GM19372 (cell line): ENCODE measurements at regions not wholly inside any gene's neighbourhood (a gene's known extent, or its start where the extent isn't known, plus 50 kb on each side); places are given as distances from the start of the nearest gene placed in this dataset.

Experiments
- ATAC-seq: cut with Tn5 transposase; IDR thresholded peaks from one replicate; pipeline ENCODE4 v1.9.1; 2021; ENCODE audit warnings: mild to moderate bottlenecking, low read depth, moderate library complexity; ENCODE audit not compliant: unreplicated experiment

DNA sequence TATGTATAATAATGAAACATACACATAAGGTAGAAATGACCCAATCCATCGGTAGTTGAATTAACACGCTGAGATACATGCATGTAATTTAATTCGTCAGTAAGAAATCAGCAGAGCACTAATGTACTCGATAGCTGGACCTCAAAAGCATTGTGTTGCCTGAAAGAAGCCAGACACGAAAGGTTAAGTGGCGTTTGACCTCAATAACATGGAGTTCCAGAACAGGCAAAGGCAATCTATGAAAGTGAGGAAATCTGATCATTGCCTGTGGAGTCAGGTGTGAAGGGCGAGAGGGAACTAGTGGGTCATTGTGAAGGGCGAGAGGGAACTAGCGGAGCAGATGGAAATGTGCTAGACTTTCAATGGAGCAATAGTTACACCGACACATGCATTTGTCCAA is 970.4 kb upstream of the TMEM132C start:
- no peak for ATAC-seq

DNA sequence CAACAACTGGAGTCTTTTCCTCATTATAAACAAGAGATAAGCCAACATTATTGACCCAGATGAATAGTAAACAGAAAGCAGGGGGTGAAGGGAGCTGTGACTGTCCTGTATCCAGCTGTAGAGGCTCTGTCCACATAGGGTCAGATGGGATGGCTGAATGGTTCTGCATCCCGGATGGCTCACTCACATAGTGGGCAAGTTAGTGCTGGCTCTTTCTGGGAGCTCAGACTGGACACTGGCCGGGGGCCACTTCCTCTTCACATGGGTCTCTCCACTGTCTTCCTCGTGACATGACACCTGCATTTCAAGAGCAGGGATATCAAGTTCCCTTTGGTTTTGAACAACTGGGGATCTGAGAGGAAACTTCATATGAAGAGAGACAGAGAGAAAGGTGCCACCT is 969.6 kb upstream of the TMEM132C start:
- ATAC-seq = no peak

- no peak for ATAC-seq
Observed at GRCh38 chr12:127300075-127300474, 966.9 kb upstream of the TMEM132C start.

- ATAC-seq = no peak
Observed at GRCh38 chr12:127300753-127301152, 966.2 kb upstream of the TMEM132C start.

GRCh38 chr12:127301876-127302275 is 965.1 kb upstream of the TMEM132C start:
- no peak for ATAC-seq

DNA sequence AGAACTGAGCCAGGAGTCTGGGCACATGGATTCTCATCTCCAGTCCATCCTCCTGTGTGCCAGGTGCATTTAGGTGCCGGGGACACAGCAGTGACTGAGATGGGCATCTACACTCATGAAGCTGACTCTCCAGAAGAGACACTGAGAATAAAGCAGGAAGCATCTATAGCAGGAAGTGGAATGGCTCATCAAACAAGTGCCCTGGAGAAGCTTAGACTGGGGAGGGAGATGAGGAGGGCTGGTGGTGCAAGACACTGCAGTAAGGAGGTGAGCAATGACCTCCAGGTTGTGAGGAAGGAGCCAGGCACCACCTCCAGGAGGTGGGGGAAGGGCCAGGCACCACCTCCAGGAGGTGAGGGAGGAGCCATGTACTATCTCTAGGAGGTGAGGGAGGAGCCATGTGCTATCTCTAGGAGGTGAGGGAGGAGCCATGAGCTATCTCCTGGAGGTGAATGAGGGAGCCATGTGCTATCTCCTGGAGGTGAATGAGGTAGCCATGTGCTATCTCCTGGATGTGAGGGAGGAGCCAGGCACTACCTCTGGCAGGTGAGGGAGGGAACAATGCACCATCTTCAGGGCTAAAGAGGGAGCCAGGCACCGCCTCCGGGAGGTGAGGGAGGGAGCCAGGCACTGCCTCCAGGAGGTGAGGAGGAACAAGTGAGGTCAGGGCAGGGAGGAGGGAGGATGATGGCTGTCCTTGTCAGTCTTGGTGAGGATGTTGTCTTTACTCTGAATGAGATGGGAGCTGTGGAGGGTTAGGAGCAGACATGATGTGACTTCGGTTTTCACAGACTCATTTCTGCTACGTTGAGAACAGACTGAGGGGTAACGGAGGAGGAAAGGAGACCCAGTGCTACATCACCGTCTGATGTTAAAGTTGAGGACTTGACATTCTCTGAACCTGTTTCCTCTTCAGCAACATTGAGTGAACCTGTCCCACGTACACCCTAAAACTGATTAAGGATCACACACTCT is 961.9 kb upstream of the TMEM132C start:
- no peak for ATAC-seq

- ATAC-seq = no peak
Observed at GRCh38 chr12:127306604-127307215, 960.3 kb upstream of the TMEM132C start.

DNA sequence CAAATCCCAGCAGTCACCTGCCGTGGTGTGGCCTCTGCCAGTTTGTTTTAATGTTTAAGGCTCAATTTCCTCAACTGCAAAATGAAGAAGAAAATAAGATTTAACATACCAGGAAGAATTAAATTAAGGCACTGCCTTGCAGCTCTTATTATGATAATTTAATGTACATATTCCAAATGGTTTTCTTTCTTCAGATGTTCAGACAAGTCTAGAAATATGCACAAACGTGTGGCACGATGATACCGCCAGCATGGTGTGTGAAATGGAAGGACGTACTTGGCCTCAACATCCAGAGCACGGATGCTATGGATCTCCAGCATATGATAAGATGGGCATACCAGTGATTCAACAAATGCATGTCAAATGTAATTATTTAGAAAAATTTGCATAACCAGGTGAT is 959.4 kb upstream of the TMEM132C start:
- ATAC-seq = no peak

DNA sequence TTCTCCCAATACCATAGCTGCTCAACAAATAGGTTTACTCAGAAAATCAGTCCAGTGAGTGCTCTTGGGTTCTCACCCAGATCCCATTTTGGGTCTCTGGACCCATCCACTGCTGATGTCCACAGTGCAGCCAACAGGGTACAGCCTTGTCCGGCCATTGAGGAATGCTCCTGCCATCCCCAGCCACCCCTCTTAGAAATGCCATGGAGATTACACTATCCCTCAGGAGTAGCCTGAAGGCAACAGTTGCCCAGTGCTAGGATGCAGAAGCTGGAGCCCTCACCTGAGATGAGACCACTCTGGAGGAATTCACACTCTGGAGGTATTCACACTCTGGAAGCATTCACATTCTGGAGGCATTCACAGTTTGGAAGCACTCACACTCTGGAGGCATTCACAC is 958.8 kb upstream of the TMEM132C start:
- ATAC-seq = no peak

DNA sequence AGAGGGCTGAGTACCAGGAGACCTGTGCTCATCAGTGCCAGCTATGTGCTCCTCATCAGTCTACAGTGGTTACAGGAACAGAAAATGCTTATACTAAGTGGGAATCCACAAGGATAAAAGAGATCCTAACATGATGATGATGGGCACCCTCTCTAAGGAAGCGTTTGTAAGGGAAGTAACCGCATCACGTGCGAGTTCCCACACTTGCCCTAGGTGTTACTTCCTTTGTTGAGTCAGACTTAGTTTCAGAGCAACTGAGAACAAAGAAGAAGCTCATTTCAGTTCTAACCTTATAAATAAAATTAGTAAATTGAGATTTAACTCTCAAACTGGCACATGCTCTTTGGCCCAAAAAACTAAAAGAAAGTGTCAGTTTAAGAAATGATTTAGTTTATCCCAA is 956.4 kb upstream of the TMEM132C start:
- ATAC-seq = no peak

- no peak for ATAC-seq
Observed at GRCh38 chr12:127311720-127312364, 955.1 kb upstream of the TMEM132C start.

DNA sequence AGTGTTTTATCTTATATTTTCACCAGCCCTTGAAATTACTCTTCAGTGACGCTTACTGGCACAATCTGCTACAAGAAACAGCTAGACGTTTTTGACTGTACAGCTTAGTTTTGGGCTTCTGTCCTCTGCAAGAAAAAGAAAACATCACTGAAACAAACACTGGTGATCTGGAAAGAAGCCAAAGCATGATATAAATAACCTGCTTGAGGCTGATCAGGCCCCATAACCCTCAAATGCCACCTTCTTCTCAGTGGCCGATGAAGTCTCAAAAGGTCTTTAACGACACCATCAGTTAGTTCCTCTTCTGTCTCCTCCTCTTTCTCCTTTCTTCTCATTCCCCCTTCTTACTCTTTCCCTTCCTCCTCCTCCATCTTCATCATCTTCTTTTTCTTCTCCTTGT is 942.3 kb upstream of the TMEM132C start:
- ATAC-seq = no peak

- no peak for ATAC-seq
Observed at GRCh38 chr12:127327986-127328385, 939.0 kb upstream of the TMEM132C start.

GRCh38 chr12:127328867-127329266 is 938.1 kb upstream of the TMEM132C start:
- ATAC-seq = no peak

DNA sequence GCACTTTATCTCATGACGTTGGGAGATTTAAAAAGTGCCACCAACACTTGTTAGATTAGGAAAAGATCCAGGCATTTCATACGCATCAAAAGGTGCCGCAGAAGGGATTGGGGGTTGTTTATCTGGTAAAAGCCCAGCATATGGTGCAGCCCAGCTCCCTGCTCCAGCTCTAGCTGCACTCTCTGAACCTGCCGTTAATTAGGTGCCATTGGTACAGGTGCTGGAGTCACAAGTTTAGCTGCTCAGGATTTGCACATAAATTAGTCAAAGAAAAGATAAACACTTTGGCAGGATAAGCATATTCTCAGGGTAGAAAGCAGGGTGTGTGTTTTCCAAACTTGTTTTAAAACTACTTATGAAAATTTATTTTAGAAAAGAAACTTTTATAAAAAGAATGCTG is 932.6 kb upstream of the TMEM132C start:
- no peak for ATAC-seq

DNA sequence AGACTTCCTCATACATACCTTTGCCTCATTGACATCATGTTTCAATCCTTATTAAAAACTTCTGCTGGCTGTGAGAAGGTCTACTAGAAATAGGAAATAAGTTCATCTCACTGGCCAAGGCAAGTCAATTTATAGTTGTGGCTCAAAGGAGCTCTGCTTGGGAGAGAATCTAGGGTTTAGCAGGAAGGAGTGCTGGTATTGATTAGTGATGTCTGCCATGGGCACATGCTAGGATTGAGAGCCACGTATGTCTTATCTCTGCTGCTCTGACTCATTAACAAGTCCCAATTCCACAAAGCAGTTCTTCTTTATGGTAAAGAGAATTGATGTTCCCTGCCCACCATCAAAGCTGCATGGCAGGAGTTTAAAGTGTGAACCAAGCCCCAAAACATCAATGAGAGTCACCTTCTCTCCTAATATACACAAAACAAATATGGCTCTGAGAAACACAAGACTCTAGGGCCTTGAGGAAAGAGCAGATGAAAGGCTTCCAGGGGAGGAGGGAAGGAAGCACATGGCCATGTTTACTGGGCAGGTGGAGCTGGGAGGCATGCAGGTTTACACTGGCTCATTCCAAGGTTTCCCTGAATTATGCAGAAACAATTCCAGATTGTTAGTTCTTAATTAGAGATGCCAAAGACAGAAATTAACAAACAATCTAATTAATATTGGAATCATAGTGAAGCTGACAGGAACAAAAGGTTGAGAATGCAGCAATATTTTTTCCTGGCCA is 931.9 kb upstream of the TMEM132C start:
- no peak for ATAC-seq

- ATAC-seq = no peak
Observed at GRCh38 chr12:127336416-127336815, 930.6 kb upstream of the TMEM132C start.

DNA sequence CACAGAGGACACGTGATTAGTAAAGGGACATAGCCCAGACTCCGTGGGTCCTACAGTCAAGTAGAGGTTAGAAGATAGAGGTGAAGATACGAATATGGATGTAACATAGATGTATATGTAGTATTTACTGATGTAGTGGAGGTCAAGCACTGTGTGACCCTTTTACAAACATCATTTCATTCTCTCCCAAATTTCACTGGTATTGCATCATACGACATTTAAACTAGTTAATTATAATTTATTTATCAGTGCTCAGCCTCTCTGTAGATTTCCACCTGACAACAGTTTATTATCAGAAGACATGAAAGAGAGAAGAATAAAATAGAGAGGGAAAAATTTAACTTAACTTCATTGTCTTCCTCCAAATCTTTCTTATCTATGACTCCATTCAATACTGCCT is 927.9 kb upstream of the TMEM132C start:
- no peak for ATAC-seq

GRCh38 chr12:127340381-127340780 is 926.6 kb upstream of the TMEM132C start:
- no peak for ATAC-seq

- ATAC-seq = no peak
Observed at GRCh38 chr12:127342861-127343260, 924.1 kb upstream of the TMEM132C start.

DNA sequence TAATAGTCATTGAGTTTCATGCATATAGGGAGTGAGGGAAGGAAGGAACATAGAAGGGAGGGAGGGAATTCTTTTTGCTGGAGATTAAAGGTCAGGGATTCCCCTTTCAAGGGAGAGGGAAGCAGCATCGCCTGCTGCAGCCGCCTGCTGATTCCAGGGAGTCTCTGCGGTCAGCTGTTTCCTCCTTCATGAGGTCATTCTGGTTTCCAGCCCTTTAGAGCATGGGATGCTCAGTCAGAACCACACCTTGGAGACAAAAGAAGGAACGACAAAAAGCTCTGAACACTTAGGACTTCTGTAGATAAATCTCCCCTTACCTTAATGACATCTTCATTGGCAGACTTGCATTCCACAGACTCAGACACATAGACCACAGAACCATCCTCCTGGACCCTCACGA is 923.0 kb upstream of the TMEM132C start:
- no peak for ATAC-seq
